DND-41 (cell line): ENCODE measurements at regions not wholly inside any gene's neighbourhood (a gene's known extent, or its start where the extent isn't known, plus 50 kb on each side); places are given as distances from the start of the nearest gene placed in this dataset.

Experiments used
- ATAC-seq: fragments of 200-7000 bp; cut with Tn5 transposase; 3 replicates; pipeline ENCODE4 v1.9.1; 2021; ENCODE audit warnings: low read depth; ENCODE audit not compliant: insufficient read depth
- DNase-seq: peaks from one replicate; pipeline ENCODE4 v3.0.0-alpha.2; 2020
- H2AFZ ChIP-seq: 2 replicates; pipeline ENCODE4 v1.6.0; 2012; ENCODE audit warnings: low read depth, low read length
- H3K27ac ChIP-seq: 2 replicates; pipeline ENCODE4 v1.5.1; 2012; ENCODE audit warnings: low read length, inconsistent platforms
- H3K27me3 ChIP-seq: fragments of 200-600 bp; sonication (generic); 2 replicates; pipeline ENCODE4 v1.6.0; 2012; ENCODE audit warnings: low read length, mild to moderate bottlenecking, inconsistent platforms; ENCODE audit not compliant: insufficient read depth, poor library complexity
- H3K36me3 ChIP-seq: 2 replicates; pipeline ENCODE4 v1.5.1; 2012; ENCODE audit warnings: low read length, inconsistent platforms; ENCODE audit not compliant: insufficient read depth
- H3K4me1 ChIP-seq: 2 replicates; pipeline ENCODE4 v1.5.1; 2012; ENCODE audit warnings: mild to moderate bottlenecking, low read length; ENCODE audit not compliant: insufficient read depth
- H3K4me2 ChIP-seq: 2 replicates; pipeline ENCODE4 v1.6.0; 2012; ENCODE audit warnings: mild to moderate bottlenecking, moderate library complexity, low read length, inconsistent platforms; ENCODE audit not compliant: insufficient read depth
- H3K4me3 ChIP-seq, 2 experiments: fragments of 200-600 bp in 1 of 2; shearing (Covaris generic) in 1 of 2; 2 replicates each; pipeline ENCODE4 v1.5.1; 2012 to 2016; ENCODE audit warnings: inconsistent platforms in 2 of 2, low read length in 2 of 2, mild to moderate bottlenecking in 2 of 2, low read depth in 1 of 2, moderate library complexity in 1 of 2
- H3K79me2 ChIP-seq: 2 replicates; pipeline ENCODE4 v1.6.0; 2012; ENCODE audit warnings: low read length, inconsistent platforms; ENCODE audit not compliant: insufficient read depth
- H3K9ac ChIP-seq: 2 replicates; pipeline ENCODE4 v1.6.0; 2012; ENCODE audit warnings: low read depth, mild to moderate bottlenecking, inconsistent platforms, low read length, moderate library complexity
- H3K9me3 ChIP-seq: 2 replicates; pipeline ENCODE4 v1.5.1; 2012; ENCODE audit warnings: low read length, moderate library complexity, mild to moderate bottlenecking, inconsistent platforms; ENCODE audit not compliant: insufficient read depth, severe bottlenecking
- H4K20me1 ChIP-seq: 2 replicates; pipeline ENCODE4 v1.6.0; 2012; ENCODE audit warnings: low read length; ENCODE audit not compliant: insufficient read depth
- CTCF ChIP-seq: IDR thresholded peaks from 2 replicates; pipeline ENCODE4 v1.5.1; 2012; ENCODE audit warnings: borderline replicate concordance, low read length, moderate library complexity, mild to moderate bottlenecking; ENCODE audit not compliant: poor library complexity, severe bottlenecking; ENCODE audit errors: extremely low read depth
- EZH2 ChIP-seq: IDR thresholded peaks from 3 replicates; pipeline ENCODE4 v1.6.1; 2012; ENCODE audit warnings: borderline replicate concordance, low read depth, mild to moderate bottlenecking, moderate library complexity, low read length, inconsistent platforms; ENCODE audit not compliant: severe bottlenecking

- Histone ChIP-seq H4K20me1 (no peaks in the 10 kb centered on the region), H3K9ac (no peak overlapping the region), H2AFZ (no peak overlapping the region), H3K36me3 (no peaks in the 10 kb centered on the region), H3K27ac (no peak overlapping the region), H3K79me2 (no peaks in the 10 kb centered on the region), H3K4me1 (no peaks in the 10 kb centered on the region), H3K4me3 (no peak overlapping the region), H3K27me3 (no peaks in the 10 kb centered on the region), H3K9me3 (peaks cover 23% of the 10 kb centered on the region), H3K4me2 (no peak overlapping the region)
- ATAC-seq (no peak), DNase-seq (no peak)
- TF ChIP-seq CTCF (no peak), EZH2 (no peak)
These were observed 114.3 kb downstream of the GATA3 start for GRCh38 chr10:8168836-8169235.

GRCh38 chr10:8171008-8171407 lies 116.5 kb downstream of the GATA3 start:
- Histone ChIP-seq H2AFZ (no peak overlapping the region), H3K9me3 (peaks cover 19% of the 10 kb centered on the region), H3K4me2 (no peak overlapping the region), H3K9ac (no peak overlapping the region), H3K36me3 (no peaks in the 10 kb centered on the region), H4K20me1 (no peaks in the 10 kb centered on the region), H3K4me1 (no peaks in the 10 kb centered on the region), H3K27me3 (no peaks in the 10 kb centered on the region), H3K79me2 (no peaks in the 10 kb centered on the region), H3K4me3 (no peak overlapping the region), H3K27ac (no peak overlapping the region)
- no peak for DNase-seq
- TF ChIP-seq CTCF (no peak), EZH2 (no peak)
- no peak for ATAC-seq

- no peak overlapping the region for H3K27ac ChIP-seq
- H3K9me3 ChIP-seq, result peaks cover 19% of the 10 kb centered on the region
- DNase-seq (no peak), ATAC-seq (no peak)
- no peaks in the 10 kb centered on the region for H3K36me3 ChIP-seq
- no peak overlapping the region for H2AFZ ChIP-seq
- H3K9ac ChIP-seq, result no peak overlapping the region
- no peaks in the 10 kb centered on the region for H4K20me1 ChIP-seq
- H3K27me3 ChIP-seq, result no peaks in the 10 kb centered on the region
- no peaks in the 10 kb centered on the region for H3K4me1 ChIP-seq
- no peak overlapping the region for H3K4me3 ChIP-seq
- H3K4me2 ChIP-seq, result no peak overlapping the region
- no peak for TF ChIP-seq EZH2
- no peak for TF ChIP-seq CTCF
- no peaks in the 10 kb centered on the region for H3K79me2 ChIP-seq
These were observed 118.1 kb downstream of the GATA3 start for GRCh38 chr10:8172604-8173003.
